Osteocyte (in vitro differentiated cells): ENCODE measurements at regions not wholly inside any gene's neighbourhood (a gene's known extent, or its start where the extent isn't known, plus 50 kb on each side); places are given as distances from the start of the nearest gene placed in this dataset.

Source experiments
- DNase-seq: peaks from one replicate; pipeline ENCODE4 v3.0.0; 2021; ENCODE audit warnings: mixed read lengths; ENCODE audit not compliant: unreplicated experiment; ENCODE audit errors: extremely low spot score
- H3K27ac Mint-ChIP-seq: one replicate; pipeline ENCODE4 v1.8.0; 2021; ENCODE audit warnings: mild to moderate bottlenecking, mixed read lengths; ENCODE audit not compliant: unreplicated experiment
- H3K27me3 Mint-ChIP-seq: one replicate; pipeline ENCODE4 v1.8.0; 2021; ENCODE audit warnings: mixed read lengths; ENCODE audit not compliant: unreplicated experiment
- H3K36me3 Mint-ChIP-seq: one replicate; pipeline ENCODE4 v1.8.0; 2021; ENCODE audit warnings: mixed read lengths; ENCODE audit not compliant: unreplicated experiment
- H3K4me1 Mint-ChIP-seq: one replicate; pipeline ENCODE4 v1.8.0; 2021; ENCODE audit warnings: mixed read lengths; ENCODE audit not compliant: unreplicated experiment
- H3K4me3 Mint-ChIP-seq: one replicate; pipeline ENCODE4 v1.8.0; 2021; ENCODE audit warnings: mild to moderate bottlenecking, moderate library complexity, mixed read lengths; ENCODE audit not compliant: unreplicated experiment
- H3K9me3 Mint-ChIP-seq: one replicate; pipeline ENCODE4 v1.8.0; 2021; ENCODE audit warnings: mixed read lengths; ENCODE audit not compliant: unreplicated experiment
- TF ChIP-seq, protein P1 (sequence below): fragments of 200-600 bp; sonication (generic); IDR thresholded peaks from 2 replicates; pipeline ENCODE4 v1.5.0; 2021; ENCODE audit warnings: antibody characterized with exemption, mild to moderate bottlenecking, moderate library complexity

DNA sequence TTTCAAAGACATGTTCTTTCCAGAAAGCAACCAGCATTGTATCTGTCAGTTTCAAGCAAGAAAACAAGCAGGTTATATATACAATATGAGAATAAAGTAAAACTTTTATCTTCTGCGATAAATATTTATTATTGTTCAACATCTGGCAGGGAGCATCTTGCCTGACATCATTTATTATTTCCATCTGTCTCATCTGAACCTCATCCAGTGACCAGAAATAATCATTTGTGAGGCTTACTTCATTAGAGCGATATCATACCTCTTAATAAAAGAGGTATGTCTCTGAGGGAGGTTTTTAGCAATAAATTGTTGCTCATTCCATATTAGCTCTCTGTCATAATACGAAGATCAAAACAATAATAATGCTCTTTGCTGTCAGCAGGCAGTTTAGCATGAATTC lies 226.1 kb downstream of the CDC14C start:
- H3K4me1 Mint-ChIP-seq: no peaks in the 10 kb centered on the region
- no peak for DNase-seq
- H3K36me3 Mint-ChIP-seq: no peaks in the 10 kb centered on the region
- H3K9me3 Mint-ChIP-seq: no peaks in the 10 kb centered on the region
- TF ChIP-seq, protein P1, sequence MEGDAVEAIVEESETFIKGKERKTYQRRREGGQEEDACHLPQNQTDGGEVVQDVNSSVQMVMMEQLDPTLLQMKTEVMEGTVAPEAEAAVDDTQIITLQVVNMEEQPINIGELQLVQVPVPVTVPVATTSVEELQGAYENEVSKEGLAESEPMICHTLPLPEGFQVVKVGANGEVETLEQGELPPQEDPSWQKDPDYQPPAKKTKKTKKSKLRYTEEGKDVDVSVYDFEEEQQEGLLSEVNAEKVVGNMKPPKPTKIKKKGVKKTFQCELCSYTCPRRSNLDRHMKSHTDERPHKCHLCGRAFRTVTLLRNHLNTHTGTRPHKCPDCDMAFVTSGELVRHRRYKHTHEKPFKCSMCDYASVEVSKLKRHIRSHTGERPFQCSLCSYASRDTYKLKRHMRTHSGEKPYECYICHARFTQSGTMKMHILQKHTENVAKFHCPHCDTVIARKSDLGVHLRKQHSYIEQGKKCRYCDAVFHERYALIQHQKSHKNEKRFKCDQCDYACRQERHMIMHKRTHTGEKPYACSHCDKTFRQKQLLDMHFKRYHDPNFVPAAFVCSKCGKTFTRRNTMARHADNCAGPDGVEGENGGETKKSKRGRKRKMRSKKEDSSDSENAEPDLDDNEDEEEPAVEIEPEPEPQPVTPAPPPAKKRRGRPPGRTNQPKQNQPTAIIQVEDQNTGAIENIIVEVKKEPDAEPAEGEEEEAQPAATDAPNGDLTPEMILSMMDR: no peak
- no peaks in the 10 kb centered on the region for H3K27me3 Mint-ChIP-seq
- H3K27ac Mint-ChIP-seq: no peak overlapping the region
- H3K4me3 Mint-ChIP-seq: no peak overlapping the region

DNA sequence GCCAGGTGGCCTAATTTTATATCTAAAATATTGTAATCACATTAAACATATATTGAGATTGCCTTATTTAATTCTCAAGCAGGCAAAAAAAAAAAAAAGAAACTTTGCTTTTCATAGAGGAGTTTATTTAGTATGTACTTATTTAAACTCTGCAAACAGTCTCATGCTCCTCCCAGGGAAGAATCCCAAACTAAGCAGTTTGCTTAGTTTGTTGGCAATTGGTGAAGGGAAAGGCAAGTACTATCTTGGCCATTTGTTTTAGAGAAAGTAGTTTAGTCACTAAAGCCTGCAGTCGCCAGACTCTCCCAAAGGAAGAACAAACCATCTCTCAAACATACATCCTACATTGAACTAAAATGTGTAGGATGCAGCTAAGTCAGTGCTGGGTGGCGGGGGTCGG lies 226.8 kb downstream of the CDC14C start:
- H3K4me1 Mint-ChIP-seq: no peaks in the 10 kb centered on the region

DNA sequence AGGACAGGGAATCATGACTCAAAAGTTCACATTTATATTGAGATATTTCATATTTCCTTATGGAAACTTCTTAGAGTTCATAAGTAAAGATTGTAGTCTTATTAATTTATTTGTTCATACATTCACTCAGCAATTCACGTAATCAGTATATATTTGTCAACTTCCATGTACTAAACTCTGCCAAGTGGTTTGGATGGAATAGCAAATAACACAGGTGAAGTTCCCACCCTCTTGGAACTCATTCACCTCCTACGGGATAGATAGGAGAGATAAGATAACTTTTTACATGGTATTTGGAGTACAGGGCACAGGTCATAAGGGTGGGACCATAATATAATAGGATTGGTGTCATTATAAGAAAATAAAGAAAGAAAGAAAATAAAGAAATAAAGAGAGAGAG lies 234.0 kb downstream of the CDC14C start:
- Mint-ChIP-seq H3K9me3 (peaks cover 8% of the 10 kb centered on the region), H3K27me3 (no peaks in the 10 kb centered on the region), H3K4me3 (no peak overlapping the region), H3K4me1 (no peaks in the 10 kb centered on the region), H3K27ac (no peak overlapping the region), H3K36me3 (no peaks in the 10 kb centered on the region)
- no peak for DNase-seq
- TF ChIP-seq, protein P1: no peak

More for the DNA sequence above, 226.8 kb downstream of the CDC14C start:
- Mint-ChIP-seq H3K4me3 (no peak overlapping the region), H3K27ac (no peak overlapping the region), H3K27me3 (no peaks in the 10 kb centered on the region), H3K9me3 (no peaks in the 10 kb centered on the region), H3K36me3 (no peaks in the 10 kb centered on the region)
- TF ChIP-seq, protein P1: no peak
- DNase-seq: no peak

DNA sequence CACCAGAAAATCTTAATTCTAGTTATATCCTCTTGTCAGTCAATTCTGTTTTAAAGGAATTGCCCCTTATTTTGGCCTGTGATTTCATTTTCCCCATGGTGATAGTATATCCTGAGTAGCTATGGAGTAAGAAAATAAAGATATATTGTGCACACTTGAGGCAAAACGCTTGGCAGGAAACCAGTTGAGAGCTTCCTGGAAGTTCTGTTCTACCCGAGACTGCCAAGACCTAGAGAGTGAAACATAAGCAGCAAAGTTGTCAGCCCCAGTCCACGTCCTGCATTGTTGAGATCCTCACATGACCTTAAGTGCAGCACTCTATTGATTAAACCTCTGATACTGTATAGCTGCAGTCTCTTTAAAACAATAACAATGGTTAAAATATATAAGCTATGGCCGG lies 235.2 kb downstream of the CDC14C start:
- H3K4me3 Mint-ChIP-seq: no peak overlapping the region
- H3K27ac Mint-ChIP-seq: no peak overlapping the region
- H3K4me1 Mint-ChIP-seq: no peaks in the 10 kb centered on the region
- H3K36me3 Mint-ChIP-seq: no peaks in the 10 kb centered on the region
- peaks cover 8% of the 10 kb centered on the region for H3K9me3 Mint-ChIP-seq
- TF ChIP-seq, protein P1: no peak
- DNase-seq: no peak
- H3K27me3 Mint-ChIP-seq: no peaks in the 10 kb centered on the region

DNA sequence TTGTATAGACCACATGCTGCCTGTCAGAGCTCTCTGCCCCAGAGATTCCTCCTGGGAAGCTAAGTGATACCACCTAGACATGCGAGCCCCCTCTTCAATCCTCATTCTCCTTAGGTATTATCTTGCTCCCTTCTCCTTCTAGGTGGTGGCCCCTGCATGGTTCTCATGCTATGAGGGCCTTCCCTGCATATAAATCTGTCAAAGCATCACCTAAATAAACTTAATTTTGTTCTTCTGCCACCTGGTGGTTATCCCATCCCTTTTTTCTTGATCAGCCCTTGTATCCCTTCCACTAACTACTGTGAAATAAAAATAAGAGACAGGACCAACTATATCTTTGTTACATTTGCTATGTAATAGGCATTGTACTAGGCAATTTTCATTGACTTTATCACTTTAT lies 242.1 kb downstream of the CDC14C start:
- no peak overlapping the region for H3K27ac Mint-ChIP-seq
- H3K9me3 Mint-ChIP-seq: no peaks in the 10 kb centered on the region
- DNase-seq: no peak
- no peak overlapping the region for H3K4me3 Mint-ChIP-seq
- no peaks in the 10 kb centered on the region for H3K27me3 Mint-ChIP-seq
- TF ChIP-seq, protein P1: no peak
- H3K4me1 Mint-ChIP-seq: no peaks in the 10 kb centered on the region
- no peaks in the 10 kb centered on the region for H3K36me3 Mint-ChIP-seq
